Vagina (tissue), 2 donors: ENCODE measurements at regions not wholly inside any gene's neighbourhood (a gene's known extent, or its start where the extent isn't known, plus 50 kb on each side); places are given as distances from the start of the nearest gene placed in this dataset.

ENCODE experiments used
- CTCF ChIP-seq, 3 experiments: fragments of 450-650 bp in 2 of 3; fragments of 200-600 bp in 1 of 3; sonication (generic) in 1 of 3; IDR thresholded peaks; one replicate each; pipeline ENCODE4 v1.5.1; 2017 to 2019; ENCODE audit warnings: antibody characterized with exemption in 3 of 3, mild to moderate bottlenecking in 2 of 3, moderate library complexity in 2 of 3
- POLR2A ChIP-seq, 2 donors: fragments of 450-650 bp; IDR thresholded peaks; one replicate each; pipeline ENCODE4 v1.6.1; 2017; ENCODE audit warnings: antibody characterized with exemption in 2 of 2, mild to moderate bottlenecking in 2 of 2, moderate library complexity in 2 of 2
- POLR2AphosphoS5 ChIP-seq, 2 donors: sonication (generic); formaldehyde crosslinking; IDR thresholded peaks; one replicate each; pipeline ENCODE4 v1.9.0; 2017; ENCODE audit warnings: antibody characterized with exemption in 2 of 2, mild to moderate bottlenecking in 2 of 2, low read depth in 1 of 2; ENCODE audit not compliant: insufficient read depth in 1 of 2

GRCh38 chr1:227374846-227375245 lies 56.6 kb upstream of the CDC42BPA start:
- no peak for TF ChIP-seq POLR2A (IDR thresholded peaks at IDR 0.05)
- TF ChIP-seq CTCF (IDR thresholded peaks at IDR 0.05), result no peak
- no peak for TF ChIP-seq POLR2AphosphoS5 (IDR thresholded peaks at IDR 0.05; ENCODE audit: insufficient read depth in 1 of 2, low read depth in 1 of 2)
